Mucosa of rectum (tissue), 2 donors: ENCODE measurements at regions not wholly inside any gene's neighbourhood (a gene's known extent, or its start where the extent isn't known, plus 50 kb on each side); places are given as distances from the start of the nearest gene placed in this dataset.

Experiments
- H3K27ac ChIP-seq, 2 donors: one replicate each; pipeline ENCODE4 v1.7.0; 2013; ENCODE audit warnings: inconsistent platforms in 2 of 2, low read depth in 2 of 2, low read length in 2 of 2
- H3K27me3 ChIP-seq, 2 donors: one replicate each; pipeline ENCODE4 v1.7.0; 2013; ENCODE audit warnings: low read length in 2 of 2; ENCODE audit not compliant: control insufficient read depth in 2 of 2, insufficient read depth in 2 of 2
- H3K36me3 ChIP-seq, 2 donors: one replicate each; pipeline ENCODE4 v1.7.0; 2013; ENCODE audit warnings: low read length in 2 of 2; ENCODE audit not compliant: control insufficient read depth in 2 of 2, insufficient read depth in 2 of 2
- H3K4me1 ChIP-seq, 2 donors: one replicate each; pipeline ENCODE4 v1.7.0; 2013; ENCODE audit warnings: low read length in 2 of 2, mild to moderate bottlenecking in 1 of 2; ENCODE audit not compliant: control insufficient read depth in 2 of 2, insufficient read depth in 2 of 2
- H3K4me3 ChIP-seq, 2 donors: one replicate each; pipeline ENCODE4 v1.7.0; 2013; ENCODE audit warnings: low read length in 2 of 2
- H3K9ac ChIP-seq, 2 donors: one replicate each; pipeline ENCODE4 v1.7.0; 2013; ENCODE audit warnings: low read length in 2 of 2, low read depth in 1 of 2, mild to moderate bottlenecking in 1 of 2
- H3K9me3 ChIP-seq, 2 donors: one replicate each; pipeline ENCODE4 v1.7.0; 2013; ENCODE audit warnings: low read length in 2 of 2; ENCODE audit not compliant: control insufficient read depth in 2 of 2
- donor health status: healthy.
- donor health status: Normal muscosa, but diverticular disease.

- Histone ChIP-seq H3K4me3 (no peak overlapping the region), H3K27me3 (no peaks in the 10 kb centered on the region), H3K4me1 (no peaks in the 10 kb centered on the region), H3K36me3 (no peaks in the 10 kb centered on the region), H3K9me3 (no peaks in the 10 kb centered on the region), H3K9ac (no peak overlapping the region), H3K27ac (no peak overlapping the region)
Observed at GRCh38 chr5:158529454-158529853, 570.3 kb downstream of the EBF1 start.

DNA sequence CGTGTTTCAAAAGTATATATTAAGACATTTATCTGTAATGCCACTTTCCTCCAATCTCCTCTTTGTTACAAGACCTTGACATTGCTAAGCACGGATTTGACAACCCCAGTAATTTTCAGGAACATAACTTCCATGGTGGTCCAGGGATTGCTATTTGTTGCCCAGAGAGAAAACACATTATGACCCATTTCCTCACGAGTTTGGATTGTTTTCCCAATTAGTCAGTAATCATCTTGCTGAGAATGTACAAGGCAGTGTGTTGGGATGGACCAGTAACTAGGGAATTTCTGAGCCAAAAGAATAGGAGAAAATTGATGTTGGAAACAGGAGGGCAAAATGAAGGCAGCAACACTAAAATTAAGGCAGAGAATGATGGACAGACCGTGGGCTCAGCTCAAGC is 574.1 kb downstream of the EBF1 start:
- H3K4me3 ChIP-seq, result no peak overlapping the region
- H3K4me1 ChIP-seq, result no peaks in the 10 kb centered on the region
- no peaks in the 10 kb centered on the region for H3K27me3 ChIP-seq
- no peak overlapping the region for H3K27ac ChIP-seq
- H3K9me3 ChIP-seq, result no peaks in the 10 kb centered on the region
- no peaks in the 10 kb centered on the region for H3K36me3 ChIP-seq
- H3K9ac ChIP-seq, result no peak overlapping the region

GRCh38 chr5:158524070-158524469 is 575.6 kb downstream of the EBF1 start:
- Histone ChIP-seq H3K4me3 (no peak overlapping the region), H3K9me3 (no peaks in the 10 kb centered on the region), H3K27ac (no peak overlapping the region), H3K4me1 (no peaks in the 10 kb centered on the region), H3K27me3 (no peaks in the 10 kb centered on the region), H3K36me3 (no peaks in the 10 kb centered on the region), H3K9ac (no peak overlapping the region)

DNA sequence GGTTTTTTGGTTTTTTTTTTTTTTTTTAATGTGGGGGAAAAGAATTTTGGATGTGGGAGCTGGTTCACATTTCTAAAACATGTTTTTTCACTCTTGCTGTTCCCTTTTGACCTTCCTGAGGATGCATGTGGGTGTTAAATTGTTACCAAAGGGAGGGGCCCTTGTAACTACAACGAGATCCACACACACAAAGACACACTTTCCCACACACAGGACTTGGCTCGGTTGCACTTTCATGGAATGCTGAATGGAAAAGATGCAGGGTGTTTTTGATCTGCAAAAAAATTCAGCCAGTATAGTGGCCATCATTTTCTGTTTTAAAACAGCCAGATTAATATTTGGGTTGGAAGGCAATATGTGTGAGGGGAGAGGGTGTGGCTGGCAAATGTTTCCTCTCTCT is 576.9 kb downstream of the EBF1 start:
- H3K27me3 ChIP-seq, result no peaks in the 10 kb centered on the region
- no peaks in the 10 kb centered on the region for H3K4me1 ChIP-seq
- no peaks in the 10 kb centered on the region for H3K36me3 ChIP-seq
- no peak overlapping the region for H3K9ac ChIP-seq
- no peaks in the 10 kb centered on the region for H3K9me3 ChIP-seq
- H3K27ac ChIP-seq, result no peak overlapping the region
- H3K4me3 ChIP-seq, result no peak overlapping the region

GRCh38 chr5:158521995-158522394 is 577.7 kb downstream of the EBF1 start:
- Histone ChIP-seq H3K36me3 (no peaks in the 10 kb centered on the region), H3K4me1 (no peaks in the 10 kb centered on the region), H3K27ac (no peak overlapping the region), H3K27me3 (no peaks in the 10 kb centered on the region), H3K9me3 (no peaks in the 10 kb centered on the region), H3K9ac (no peak overlapping the region), H3K4me3 (no peak overlapping the region)

- Histone ChIP-seq H3K4me1 (no peaks in the 10 kb centered on the region), H3K27me3 (no peaks in the 10 kb centered on the region), H3K36me3 (no peaks in the 10 kb centered on the region), H3K4me3 (no peak overlapping the region), H3K9ac (no peak overlapping the region), H3K9me3 (no peaks in the 10 kb centered on the region), H3K27ac (no peak overlapping the region)
Observed at GRCh38 chr5:158519433-158520021, 580.2 kb downstream of the EBF1 start.

DNA sequence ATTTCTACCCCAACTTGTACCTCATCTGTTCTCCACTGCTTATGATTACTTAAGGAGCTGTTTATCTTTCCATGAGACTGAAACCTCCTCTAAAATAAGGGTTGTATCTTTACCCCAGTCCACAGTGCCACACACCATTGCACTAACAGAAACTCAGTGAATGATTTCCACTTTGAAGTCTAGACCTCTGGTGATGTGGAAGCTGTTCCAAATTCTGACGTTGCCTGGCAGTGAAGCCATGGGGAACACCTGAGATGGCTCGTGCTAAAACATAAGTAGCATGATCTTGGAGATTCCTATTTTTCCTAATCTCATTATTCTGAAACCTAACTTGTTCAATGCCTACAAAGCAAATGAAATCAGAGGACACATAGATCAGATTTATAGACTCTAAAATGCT is 583.2 kb downstream of the EBF1 start:
- Histone ChIP-seq H3K27ac (no peak overlapping the region), H3K4me1 (no peaks in the 10 kb centered on the region), H3K27me3 (no peaks in the 10 kb centered on the region), H3K4me3 (no peak overlapping the region), H3K36me3 (no peaks in the 10 kb centered on the region), H3K9me3 (no peaks in the 10 kb centered on the region), H3K9ac (no peak overlapping the region)

GRCh38 chr5:158514986-158515359 is 584.7 kb downstream of the EBF1 start:
- Histone ChIP-seq H3K36me3 (no peaks in the 10 kb centered on the region), H3K27me3 (no peaks in the 10 kb centered on the region), H3K4me3 (no peak overlapping the region), H3K9me3 (no peaks in the 10 kb centered on the region), H3K9ac (no peak overlapping the region), H3K27ac (no peak overlapping the region), H3K4me1 (no peaks in the 10 kb centered on the region)

- H3K36me3 ChIP-seq, result no peaks in the 10 kb centered on the region
- no peak overlapping the region for H3K9ac ChIP-seq
- no peak overlapping the region for H3K4me3 ChIP-seq
- H3K9me3 ChIP-seq, result no peaks in the 10 kb centered on the region
- H3K27ac ChIP-seq, result no peak overlapping the region
- H3K4me1 ChIP-seq, result no peaks in the 10 kb centered on the region
- no peaks in the 10 kb centered on the region for H3K27me3 ChIP-seq
Observed at GRCh38 chr5:158514319-158514985, 585.3 kb downstream of the EBF1 start.

GRCh38 chr5:158513490-158514318 is 586.0 kb downstream of the EBF1 start:
- Histone ChIP-seq H3K4me3 (no peak overlapping the region), H3K27ac (no peak overlapping the region)

More at GRCh38 chr5:158513490-158514318, 586.0 kb downstream of the EBF1 start:
- Histone ChIP-seq H3K9ac (no peak overlapping the region), H3K4me1 (no peaks in the 10 kb centered on the region), H3K9me3 (no peaks in the 10 kb centered on the region), H3K27me3 (no peaks in the 10 kb centered on the region), H3K36me3 (no peaks in the 10 kb centered on the region)
